GM21367 (cell line): ENCODE measurements at regions not wholly inside any gene's neighbourhood (a gene's known extent, or its start where the extent isn't known, plus 50 kb on each side); places are given as distances from the start of the nearest gene placed in this dataset.
"Not testable (repeated sequence)": the region's sequence is repeated elsewhere in the genome, so short reads cannot be mapped to it uniquely, and the experiment has no call there.

ENCODE experiments used
- ATAC-seq: cut with Tn5 transposase; IDR thresholded peaks from one replicate; pipeline ENCODE4 v1.9.1; 2021; ENCODE audit not compliant: unreplicated experiment

DNA sequence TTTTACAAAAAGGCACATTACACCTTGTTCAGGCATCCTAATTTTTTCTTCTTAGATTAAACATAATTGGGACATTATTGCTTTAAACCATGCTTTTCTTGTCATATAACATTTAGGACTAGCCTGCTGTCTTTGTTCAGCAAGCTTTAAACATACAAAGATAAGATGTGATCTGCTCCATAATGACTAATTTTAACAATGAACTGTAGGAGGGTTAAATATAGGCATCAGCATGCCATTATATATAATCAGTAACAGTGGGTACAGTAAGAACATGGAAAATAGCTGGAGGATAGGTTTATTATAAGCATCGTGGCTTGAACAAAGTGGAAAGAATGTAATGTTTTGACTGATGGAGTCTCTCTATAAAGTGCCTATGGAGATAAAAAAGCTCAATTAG is 661.7 kb downstream of the SLITRK6 start:
- ATAC-seq, result no peak

DNA sequence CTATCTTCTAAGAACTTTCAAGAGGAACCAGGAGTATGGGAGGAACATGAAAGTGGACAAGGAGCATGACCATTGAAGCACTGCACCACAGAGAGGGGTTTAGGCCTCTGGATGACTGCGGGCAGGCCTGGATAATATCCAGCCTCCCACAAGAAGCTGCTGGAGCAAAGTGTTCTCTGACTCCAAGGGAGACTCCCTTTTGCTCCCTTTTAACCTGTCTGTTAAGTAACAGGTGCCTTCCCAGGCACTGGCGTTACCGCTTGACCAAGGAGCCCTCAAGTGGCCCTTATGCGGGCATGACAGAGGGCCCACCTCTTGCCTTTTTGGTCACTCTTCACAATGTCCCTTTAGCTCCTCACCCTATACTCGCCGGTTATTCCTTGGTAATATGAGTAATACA is 666.2 kb downstream of the SLITRK6 start:
- no peak for ATAC-seq

DNA sequence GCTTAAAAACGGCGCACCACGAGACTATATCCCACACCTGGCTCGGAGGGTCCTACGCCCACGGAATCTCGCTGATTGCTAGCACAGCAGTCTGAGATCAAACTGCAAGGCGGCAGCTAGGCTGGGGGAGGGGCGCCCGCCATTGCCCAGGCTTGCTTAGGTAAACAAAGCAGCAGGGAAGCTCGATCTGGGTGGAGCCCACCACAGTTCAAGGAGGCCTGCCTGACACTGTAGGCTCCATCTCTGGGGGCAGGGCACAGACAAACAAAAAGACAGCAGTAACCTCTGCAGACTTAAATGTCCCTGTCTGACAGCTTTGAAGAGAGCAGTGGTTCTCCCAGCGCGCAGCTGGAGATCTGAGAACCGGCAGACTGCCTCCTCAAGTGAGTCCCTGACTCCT is 675.7 kb downstream of the SLITRK6 start:
- ATAC-seq, result not testable (repeated sequence)

DNA sequence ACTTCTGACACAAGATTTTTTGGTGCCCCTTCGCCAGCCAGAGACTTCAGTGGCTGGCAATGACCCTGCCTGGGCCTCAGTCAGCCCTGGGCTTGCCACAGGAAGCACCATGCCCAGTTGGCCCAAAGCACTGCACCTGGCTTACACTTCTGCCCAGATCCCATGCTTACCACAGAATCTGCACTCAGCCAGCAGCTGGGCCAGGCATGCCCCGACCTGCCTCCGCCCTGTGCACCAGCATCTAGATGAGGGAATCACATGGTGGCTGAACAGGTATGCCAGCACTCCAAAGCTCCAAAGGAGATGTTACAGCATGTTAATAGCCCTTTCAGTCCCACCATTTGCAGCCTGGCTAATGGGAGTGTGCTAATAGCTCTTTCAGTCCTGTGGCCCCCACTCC is 690.9 kb downstream of the SLITRK6 start:
- no peak for ATAC-seq

DNA sequence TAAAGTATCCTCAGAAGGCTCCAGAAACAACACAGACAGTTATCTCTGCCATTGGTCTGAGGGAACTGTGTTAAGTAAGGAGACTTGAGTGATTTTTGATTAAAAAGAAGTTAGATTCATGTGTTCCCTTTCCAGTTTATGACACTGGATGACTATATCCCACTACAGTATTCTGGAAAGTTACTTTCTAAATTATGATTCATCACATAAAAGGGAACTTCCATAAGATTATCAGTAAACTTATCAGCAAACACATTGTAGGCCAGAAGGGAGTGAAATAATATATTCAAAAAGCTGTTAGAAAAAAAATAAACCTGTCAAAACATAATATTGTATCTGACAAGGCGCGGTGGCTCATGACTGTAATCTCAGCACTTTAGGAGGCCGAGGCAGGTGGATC is 700.0 kb downstream of the SLITRK6 start:
- ATAC-seq, result no peak

DNA sequence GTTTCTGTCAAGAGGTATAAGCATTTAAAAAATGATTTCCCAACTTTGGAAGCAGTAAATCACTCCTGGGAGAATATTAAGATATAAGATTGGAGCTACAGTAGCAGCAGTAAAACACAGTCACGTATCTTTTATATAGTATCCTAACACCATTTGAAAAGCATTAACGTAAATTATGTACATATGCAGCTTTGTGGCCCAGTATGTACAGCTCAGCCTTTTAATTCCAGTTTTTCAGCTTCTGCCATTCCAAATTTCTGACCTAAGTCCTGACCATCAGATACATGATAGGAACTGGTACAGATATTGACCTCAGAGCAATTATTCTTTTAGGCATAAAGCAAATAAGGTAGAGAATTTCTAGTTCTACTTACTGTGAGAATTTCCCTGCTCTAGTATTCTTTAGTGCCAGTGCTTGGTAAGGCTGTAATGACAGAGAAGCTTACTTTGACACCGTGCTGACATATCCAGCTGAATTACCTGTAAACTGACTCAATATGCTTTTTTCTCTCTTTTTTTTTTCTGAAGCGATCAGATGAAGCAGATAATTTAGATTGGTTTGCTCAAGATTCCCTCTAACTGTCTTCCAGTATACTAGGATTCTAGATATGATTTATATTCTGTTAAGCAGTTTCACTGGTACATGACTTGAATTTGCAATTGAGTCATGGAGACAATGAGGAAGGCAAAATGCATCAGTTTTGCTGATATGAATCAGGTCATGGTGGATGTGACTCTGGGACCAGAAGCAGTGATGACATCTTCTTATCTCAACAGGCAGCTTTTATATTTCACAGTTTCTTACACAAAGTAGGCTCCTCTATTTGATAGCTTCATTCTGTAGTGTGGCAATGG is 703.6 kb downstream of the SLITRK6 start:
- no peak for ATAC-seq

DNA sequence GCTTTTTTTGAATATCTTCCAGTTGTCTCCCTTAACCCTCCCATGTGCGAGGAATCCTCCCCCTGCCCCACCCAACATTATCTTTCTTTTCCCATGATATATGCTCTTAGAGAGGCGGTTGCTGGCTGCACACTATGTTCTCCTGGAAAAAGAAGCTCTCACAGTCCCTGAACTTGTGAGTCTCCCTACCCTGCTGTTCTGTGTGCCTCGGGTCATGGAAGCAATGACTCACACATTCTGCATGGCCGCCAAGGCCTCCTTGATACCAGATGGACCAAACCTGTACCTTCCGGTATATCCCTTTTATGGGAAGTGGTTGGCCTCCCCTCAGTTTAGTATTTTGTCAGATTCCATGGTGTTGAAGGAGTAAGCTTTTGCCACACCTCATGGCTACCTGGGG is 705.4 kb downstream of the SLITRK6 start:
- no peak for ATAC-seq

DNA sequence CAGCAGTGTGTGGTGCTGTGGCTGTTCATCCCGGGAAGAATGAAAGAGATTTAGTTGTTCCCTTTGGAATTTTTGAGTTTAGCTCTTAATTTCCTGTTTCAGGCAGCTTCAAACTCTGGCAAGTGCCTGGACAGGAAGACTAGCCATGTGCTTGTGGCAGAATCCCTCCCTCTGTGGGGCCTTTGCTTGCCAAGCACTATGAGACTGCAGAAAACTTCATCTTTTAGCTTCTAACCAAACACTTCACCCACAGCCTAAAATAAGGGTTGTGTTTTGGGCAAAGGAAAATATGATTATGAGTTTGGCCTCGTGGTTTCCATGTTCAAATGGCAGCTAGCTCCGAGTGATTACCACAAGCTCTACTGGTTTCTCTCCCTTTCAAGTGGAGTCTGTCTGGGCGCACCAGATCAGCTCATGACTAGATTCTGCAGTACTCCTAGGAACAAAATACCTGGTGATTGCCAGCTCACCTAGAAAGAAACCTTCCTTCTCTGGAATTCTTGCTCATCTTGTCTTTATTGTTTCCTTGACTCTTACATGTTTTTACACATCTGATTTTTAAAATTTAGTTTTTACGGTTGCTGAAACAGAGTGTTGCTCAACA is 707.5 kb downstream of the SLITRK6 start:
- ATAC-seq, result no peak

DNA sequence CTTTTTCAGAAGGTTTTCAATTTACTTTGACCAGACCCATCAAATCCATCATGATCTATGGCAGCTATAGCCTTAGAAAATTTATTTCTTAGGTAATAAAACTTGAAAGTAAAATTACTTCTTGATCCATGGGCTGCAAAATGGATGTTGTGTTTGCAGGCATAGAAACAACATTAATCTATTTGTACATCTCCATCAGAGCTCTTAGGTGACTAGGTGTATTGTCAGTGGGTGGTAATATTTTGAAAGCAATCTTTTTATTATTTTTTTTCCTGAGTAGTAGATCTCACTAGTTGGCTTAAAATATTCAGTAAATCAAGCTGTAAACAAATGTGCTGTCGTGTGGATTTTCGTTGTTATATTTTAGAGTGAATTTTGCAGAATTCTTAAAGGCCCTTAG is 710.0 kb downstream of the SLITRK6 start:
- ATAC-seq, result no peak

DNA sequence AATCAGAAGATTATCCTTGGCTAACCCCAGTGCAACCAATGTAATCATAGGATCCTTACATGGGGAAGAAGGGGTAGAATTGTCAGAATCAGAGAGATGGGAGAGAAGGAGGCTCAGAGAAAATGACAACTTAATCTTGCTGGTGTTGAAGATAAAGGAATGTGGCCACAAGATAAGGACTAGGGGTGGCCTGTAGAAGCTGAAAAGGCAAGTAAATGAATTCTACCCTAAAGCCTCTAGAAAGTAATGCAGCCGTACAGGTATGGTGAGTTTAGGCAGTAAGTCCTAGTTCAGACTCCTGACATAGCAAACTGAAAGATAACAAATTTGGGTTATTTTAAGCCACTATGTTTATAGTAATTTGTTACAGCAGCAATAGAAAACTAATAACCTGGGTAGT is 718.5 kb downstream of the SLITRK6 start:
- no peak for ATAC-seq

DNA sequence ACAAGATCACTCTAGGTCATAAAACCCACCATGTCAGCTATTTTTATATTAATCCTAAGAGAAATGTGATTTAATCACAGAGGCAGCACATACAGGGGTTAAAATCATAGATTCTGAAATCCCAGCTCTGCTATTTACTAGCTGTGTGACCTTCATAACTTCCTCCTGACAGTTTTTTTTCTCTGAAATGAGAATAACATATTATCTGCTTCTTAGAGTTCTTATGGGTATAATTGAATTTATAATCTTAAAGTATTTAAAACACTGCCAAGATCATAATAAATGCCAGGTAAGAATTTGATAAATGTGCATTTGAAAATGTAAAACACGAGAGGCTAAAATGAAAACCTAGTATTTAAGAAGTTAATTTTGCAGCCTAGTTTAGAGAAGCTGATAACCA is 722.9 kb downstream of the SLITRK6 start:
- no peak for ATAC-seq

DNA sequence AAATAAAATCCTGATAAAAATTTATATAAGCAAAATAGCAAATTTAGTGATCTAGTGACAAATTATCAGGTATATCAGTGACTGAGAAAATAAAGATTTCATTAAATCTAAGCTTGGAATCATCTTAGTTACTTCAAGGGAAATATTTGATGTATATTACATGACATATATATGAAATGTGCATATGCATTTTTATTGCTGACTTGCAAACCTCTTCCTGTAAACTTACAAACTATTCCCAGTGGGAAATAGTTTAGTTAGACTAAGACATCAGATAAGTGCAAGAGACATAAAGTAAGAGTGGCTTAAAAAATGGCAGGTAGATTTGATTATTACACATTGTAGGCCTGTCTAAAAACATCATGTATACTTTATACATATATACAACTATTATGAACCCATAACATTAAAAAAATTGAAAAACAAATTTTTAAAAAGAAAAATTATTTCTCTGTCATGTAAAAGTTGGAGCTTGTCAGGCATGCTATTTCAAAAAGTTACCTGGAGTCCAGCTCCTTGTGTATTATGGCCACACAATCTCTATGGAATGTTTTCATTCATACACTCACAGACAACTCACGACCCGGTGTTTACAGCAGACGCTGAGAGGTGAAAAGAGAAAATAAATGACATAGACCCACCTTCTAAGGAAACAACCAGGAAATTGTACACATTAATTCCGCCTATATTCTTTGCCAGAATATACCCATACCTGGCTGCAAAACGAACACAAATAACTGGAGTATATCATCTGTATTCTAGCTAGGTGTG is 724.5 kb downstream of the SLITRK6 start:
- ATAC-seq, result no peak

DNA sequence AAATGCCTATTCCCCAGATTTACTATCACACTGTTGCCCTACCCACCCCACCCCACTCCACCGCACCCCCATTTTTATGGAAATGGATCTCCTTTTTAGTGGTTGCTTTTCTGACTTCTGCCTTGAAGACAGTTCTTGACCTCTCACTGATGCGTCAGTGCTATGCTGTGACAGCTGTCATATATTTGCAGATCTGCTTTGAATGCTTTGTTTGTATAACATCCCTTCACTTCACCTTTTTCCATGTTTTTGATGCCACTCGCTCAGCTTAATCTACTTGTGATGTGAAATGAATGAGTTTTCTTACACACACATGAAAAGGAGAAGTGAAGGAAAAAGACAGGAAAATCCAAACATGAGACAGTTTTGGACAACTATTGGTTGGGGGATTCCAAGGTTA is 731.0 kb downstream of the SLITRK6 start:
- no peak for ATAC-seq

DNA sequence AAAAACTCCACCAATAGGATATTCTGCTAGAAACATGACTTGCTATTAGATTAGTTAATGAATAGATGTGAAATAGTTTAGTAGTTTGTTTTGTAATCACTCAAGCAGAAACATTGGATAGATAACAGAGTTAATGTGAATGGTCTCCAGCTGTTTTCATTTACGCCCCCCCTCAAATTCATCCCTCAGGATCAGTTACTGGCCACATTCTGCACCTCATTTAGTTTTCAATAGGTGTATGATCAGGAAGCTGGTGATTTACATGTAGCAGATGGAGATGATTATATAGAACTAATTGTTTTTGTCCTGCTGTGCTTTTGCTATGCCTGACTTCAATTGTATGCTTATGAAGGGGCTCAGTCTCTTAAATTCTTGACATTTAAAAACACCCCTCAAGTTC is 759.0 kb downstream of the SLITRK6 start:
- ATAC-seq, result no peak

DNA sequence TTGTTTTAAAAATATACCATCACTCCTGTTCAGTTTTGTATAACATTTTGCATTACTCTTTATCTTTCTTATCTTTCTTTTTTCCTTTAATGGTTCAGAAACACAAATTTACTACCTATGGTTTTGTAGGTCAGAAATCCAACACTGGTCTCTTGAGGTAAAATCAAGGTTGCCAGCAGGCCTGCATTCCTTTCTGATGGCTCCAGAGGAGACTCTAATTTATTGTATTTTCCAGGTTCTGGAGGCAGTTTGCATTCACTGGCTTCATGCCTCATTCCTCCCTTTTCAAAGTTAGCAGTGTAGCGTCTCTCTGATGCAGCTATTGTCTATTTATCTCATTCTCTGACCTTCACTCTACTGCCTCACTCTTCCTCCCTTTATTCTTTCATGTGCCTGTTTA is 767.4 kb downstream of the SLITRK6 start:
- ATAC-seq, result no peak

DNA sequence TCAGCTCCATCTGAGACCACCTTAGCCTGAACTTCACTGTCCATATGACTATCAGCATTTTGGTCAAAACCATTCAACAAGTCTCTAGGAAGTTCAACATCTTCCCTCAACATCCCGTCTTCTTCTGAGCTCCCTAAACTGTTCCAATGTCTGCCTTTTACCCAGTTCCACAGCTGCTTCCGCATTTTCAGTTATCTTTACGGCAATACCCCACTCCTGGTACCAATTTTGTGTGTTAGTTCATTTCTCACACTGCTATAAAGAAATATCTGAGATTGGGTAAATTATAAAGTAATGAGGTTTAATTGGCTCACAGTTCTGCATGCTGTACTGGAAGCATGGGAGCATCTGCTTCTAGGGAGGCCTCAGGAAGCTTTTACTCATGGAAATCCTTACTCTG is 771.2 kb downstream of the SLITRK6 start:
- ATAC-seq, result no peak

DNA sequence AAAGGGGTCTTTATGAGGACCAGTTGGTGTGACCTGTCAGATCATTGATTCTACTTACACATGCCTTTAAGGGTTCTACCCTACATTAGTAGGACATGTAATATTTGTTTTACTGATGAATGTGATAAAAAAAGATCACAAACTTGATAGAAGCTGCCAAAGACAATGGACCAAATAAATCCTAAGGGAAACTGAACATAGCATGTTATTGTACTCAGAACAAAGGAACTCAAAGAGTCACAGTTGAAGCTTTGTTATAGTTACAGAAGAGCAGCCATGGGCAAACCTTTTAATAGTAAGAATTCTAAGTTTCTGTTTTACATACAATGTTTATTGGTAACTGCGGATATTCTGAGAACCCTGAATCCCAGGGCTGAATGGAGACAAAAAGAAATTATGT is 780.1 kb downstream of the SLITRK6 start:
- ATAC-seq, result no peak

DNA sequence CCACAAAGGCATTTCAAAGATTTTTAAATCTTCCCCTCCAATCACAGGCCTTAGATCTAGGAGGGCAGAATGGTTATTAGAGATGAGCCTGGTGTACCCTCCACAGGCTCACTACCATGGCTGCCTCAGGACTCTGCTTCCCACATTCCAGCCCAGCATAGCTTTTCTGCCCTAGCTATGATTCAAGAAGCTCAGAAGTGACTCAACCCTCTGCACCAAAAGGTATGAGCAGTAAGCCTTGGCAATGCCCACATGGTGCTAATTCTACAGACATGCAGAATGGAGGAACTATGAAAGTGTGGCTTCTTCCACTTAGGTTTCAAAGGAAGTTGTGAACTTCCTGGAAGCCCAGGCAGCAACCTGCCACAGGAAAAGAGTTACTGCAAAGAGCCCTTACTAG is 786.2 kb downstream of the SLITRK6 start:
- no peak for ATAC-seq

DNA sequence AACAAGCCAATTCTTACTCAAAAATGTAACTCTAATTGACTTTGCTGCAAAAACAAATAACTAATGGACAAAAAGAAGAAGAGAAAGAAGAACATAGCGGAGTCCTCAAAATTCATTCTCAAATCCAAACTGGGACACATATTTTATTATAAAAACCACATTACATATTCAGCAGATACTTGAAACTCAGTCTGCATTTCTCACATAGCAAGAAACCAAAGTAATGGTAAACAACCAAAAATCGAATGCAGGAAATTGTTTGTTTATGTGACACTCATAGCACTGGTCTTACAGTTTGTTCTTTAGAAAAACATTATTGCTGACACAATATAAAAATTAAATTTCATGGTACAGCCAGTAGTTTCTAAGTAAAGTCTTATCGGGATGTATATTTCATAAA is 789.8 kb downstream of the SLITRK6 start:
- ATAC-seq, result no peak

DNA sequence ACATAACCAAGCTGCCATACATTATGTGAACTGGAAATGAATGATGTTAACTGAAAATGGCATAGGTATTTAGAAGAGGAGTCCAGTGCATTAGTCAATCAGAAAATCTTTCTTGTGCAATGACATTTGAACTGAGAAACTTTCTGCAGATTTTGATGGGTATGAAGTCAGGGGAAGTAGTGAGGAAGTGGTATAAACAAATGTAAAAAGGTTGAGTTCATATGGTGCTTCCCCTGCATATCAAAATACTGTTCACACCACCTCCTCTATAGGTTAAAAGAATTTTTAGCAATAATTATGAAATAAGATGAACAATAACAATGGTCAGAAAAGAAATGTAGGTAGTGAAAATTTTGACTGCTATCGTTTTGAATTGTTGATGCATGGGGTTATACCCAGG is 800.0 kb downstream of the SLITRK6 start:
- ATAC-seq, result no peak

DNA sequence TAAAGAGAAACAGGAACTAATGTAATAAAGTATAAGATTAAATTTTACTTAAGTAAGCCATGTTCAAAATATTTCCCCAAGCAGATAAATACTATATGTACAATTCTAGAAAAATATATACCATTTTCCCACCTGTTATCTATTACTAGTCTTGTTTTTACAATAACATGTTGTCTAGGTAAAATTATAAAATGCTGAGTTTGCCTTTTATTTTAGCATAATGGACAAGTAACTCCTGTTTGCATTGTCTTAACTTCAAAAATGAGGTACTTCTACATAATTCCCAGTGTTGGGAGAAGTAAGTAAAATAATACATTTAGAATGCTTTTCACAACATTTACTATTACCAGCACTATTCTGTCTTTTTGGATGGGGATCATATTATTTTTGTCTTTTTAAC is 800.5 kb downstream of the SLITRK6 start:
- ATAC-seq, result no peak

DNA sequence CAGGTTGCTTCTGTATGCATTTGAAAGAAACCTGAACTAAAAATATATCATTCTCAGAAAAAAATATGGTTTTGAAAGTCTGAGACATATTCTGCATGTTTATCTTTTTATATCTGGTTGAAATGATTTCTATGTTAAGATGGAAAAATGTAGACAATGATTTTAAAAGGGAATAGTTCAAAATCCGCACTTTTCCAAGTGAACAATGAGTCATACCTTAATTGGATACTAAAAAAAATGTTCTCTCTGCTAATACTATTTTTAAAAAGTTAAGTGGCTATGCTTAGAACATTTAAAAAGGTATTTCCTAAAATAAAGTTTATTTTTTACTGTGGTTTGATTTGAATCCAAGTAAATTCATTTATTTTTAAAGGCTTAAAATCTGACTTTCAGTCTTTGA is 801.4 kb downstream of the SLITRK6 start:
- no peak for ATAC-seq
